ENCODE measurements at regions not wholly inside any gene's neighbourhood (a gene's known extent, or its start where the extent isn't known, plus 50 kb on each side); places are given as distances from the start of the nearest gene placed in this dataset.
"Not testable (repeated sequence)": the region's sequence is repeated elsewhere in the genome, so short reads cannot be mapped to it uniquely, and the experiment has no call there.

- no peak for DNase-seq
Observed at GRCh38 chr3:82739390-82739789, 977.9 kb upstream of the GBE1 start.

- DNase-seq, result no peak
Observed at GRCh38 chr3:82736696-82737277, 975.3 kb upstream of the GBE1 start.

- no peak for DNase-seq
Observed at GRCh38 chr3:82715091-82715856, 953.8 kb upstream of the GBE1 start.

- no peak for DNase-seq
Observed at GRCh38 chr3:82707035-82707434, 945.6 kb upstream of the GBE1 start.

GRCh38 chr3:82685761-82686160 is 924.3 kb upstream of the GBE1 start:
- DNase-seq, result no peak

GRCh38 chr3:82676356-82677026 is 915.0 kb upstream of the GBE1 start:
- DNase-seq, result no peak

- DNase-seq, result no peak
Observed at GRCh38 chr3:82672966-82673365, 911.5 kb upstream of the GBE1 start.

- no peak for DNase-seq
Observed at GRCh38 chr3:82671466-82671865, 910.0 kb upstream of the GBE1 start.

GRCh38 chr3:82654708-82655107 is 893.3 kb upstream of the GBE1 start:
- DNase-seq, result peak; percentile 27

- DNase-seq, result no peak
Observed at GRCh38 chr3:82643948-82644347, 882.5 kb upstream of the GBE1 start.

GRCh38 chr3:82641701-82642100 is 880.3 kb upstream of the GBE1 start:
- DNase-seq, result no peak

- no peak for DNase-seq
Observed at GRCh38 chr3:82640254-82640653, 878.8 kb upstream of the GBE1 start.

GRCh38 chr3:82637574-82637973 is 876.1 kb upstream of the GBE1 start:
- no peak for DNase-seq

- DNase-seq, result peak; percentile 19
Observed at GRCh38 chr3:82636177-82636576, 874.7 kb upstream of the GBE1 start.

GRCh38 chr3:82633319-82633718 is 871.9 kb upstream of the GBE1 start:
- no peak for DNase-seq

GRCh38 chr3:82629937-82630336 is 868.5 kb upstream of the GBE1 start:
- no peak for DNase-seq

- no peak for DNase-seq
Observed at GRCh38 chr3:82628385-82629014, 867.1 kb upstream of the GBE1 start.

GRCh38 chr3:82627733-82628132 is 866.3 kb upstream of the GBE1 start:
- no peak for DNase-seq

- not testable (repeated sequence) for DNase-seq
Observed at GRCh38 chr3:82620744-82621143, 859.3 kb upstream of the GBE1 start.

- no peak for DNase-seq
Observed at GRCh38 chr3:82618594-82618993, 857.1 kb upstream of the GBE1 start.

- DNase-seq, result no peak
Observed at GRCh38 chr3:82610236-82610635, 848.8 kb upstream of the GBE1 start.

- DNase-seq, result no peak
Observed at GRCh38 chr3:82607391-82607790, 845.9 kb upstream of the GBE1 start.

- DNase-seq, result no peak
Observed at GRCh38 chr3:82596805-82597204, 835.4 kb upstream of the GBE1 start.

- no peak for DNase-seq
Observed at GRCh38 chr3:82595530-82595929, 834.1 kb upstream of the GBE1 start.
